ENCODE measurements at regions not wholly inside any gene's neighbourhood (a gene's known extent, or its start where the extent isn't known, plus 50 kb on each side); places are given as distances from the start of the nearest gene placed in this dataset.

- TF ChIP-seq CHD7 (IDR thresholded peaks at IDR 0.05; ENCODE audit: insufficient replicate concordance, low read length) (no peak), POU5F1 (IDR thresholded peaks at IDR 0.05; ENCODE audit: low read depth, low read length) (no peak), SP2 (IDR thresholded peaks at IDR 0.05; ENCODE audit: low read length) (no peak), RXRA (IDR thresholded peaks at IDR 0.05; ENCODE audit: insufficient read depth, low read depth, low read length) (no peak), POLR2A (IDR thresholded peaks at IDR 0.05; ENCODE audit: control extremely low read depth in 1 of 2, low read depth in 2 of 2, low read length in 2 of 2) (no peak), CREB1 (IDR thresholded peaks at IDR 0.05) (no peak), SP4 (IDR thresholded peaks at IDR 0.05; ENCODE audit: low read length) (no peak), SIX5 (IDR thresholded peaks at IDR 0.05; ENCODE audit: low read depth, low read length) (no peak), YY1 (IDR thresholded peaks at IDR 0.05; ENCODE audit: low read depth, low read length) (no peak), E2F6 (IDR thresholded peaks at IDR 0.05) (no peak), TCF12 (IDR thresholded peaks at IDR 0.05; ENCODE audit: low read depth, low read length) (no peak), JUND (IDR thresholded peaks at IDR 0.05; ENCODE audit: low read length) (no peak), SUZ12 (IDR thresholded peaks at IDR 0.05; ENCODE audit: low read length) (no peak)
Measured at GRCh38 chr20:39645131-39645530, 683.0 kb downstream of the DHX35 start (continued).
